ENCODE measurements at regions not wholly inside any gene's neighbourhood (a gene's known extent, or its start where the extent isn't known, plus 50 kb on each side); places are given as distances from the start of the nearest gene placed in this dataset.

DNA sequence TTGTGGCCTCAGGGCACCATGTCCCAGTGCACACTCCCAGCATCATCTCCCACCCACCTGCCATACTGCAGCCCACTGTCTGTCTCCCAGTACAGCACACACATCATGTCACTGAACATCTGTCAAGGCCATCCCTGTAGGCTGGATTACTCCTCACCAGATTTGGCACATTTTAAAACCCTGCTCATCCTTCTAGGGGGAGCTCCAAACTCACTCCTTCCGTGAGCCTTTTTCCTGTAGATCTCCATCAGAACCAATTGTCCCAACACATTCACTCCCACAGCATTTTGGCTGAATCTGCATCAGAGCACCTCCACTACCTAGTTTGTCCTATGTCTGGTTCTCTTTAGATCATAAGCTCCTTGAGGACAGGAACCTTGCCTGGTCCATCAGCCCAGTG is 58.6 kb upstream of the GRIK3 start:
- H4K20me1 ChIP-seq (ENCODE audit: insufficient read depth, low read length): no peaks in the 10 kb centered on the region
- H2AFZ ChIP-seq (ENCODE audit: low read length): no peak overlapping the region
- H3K27ac ChIP-seq (ENCODE audit: low read length): no peak overlapping the region
- no peak for DNase-seq
- no peaks in the 10 kb centered on the region for H3K9me2 ChIP-seq (replicated peaks; ENCODE audit: insufficient read depth, low read length)
- no peaks in the 10 kb centered on the region for H3F3A ChIP-seq (ENCODE audit: insufficient read depth, low read length)
- no peaks in the 10 kb centered on the region for H3K4me1 ChIP-seq (ENCODE audit: low read length)
- H3K4me3 ChIP-seq (ENCODE audit: low read length): no peak overlapping the region
- H3K79me2 ChIP-seq (ENCODE audit: low read length): no peaks in the 10 kb centered on the region
- peaks cover 89% of the 10 kb centered on the region for H3K27me3 ChIP-seq (replicated peaks; ENCODE audit: insufficient read depth, low read length)
- H3K9ac ChIP-seq (ENCODE audit: low read length): no peak overlapping the region
- H3K9me3 ChIP-seq (replicated peaks; ENCODE audit: insufficient read depth, low read length): no peaks in the 10 kb centered on the region
- TF ChIP-seq, protein P1, sequence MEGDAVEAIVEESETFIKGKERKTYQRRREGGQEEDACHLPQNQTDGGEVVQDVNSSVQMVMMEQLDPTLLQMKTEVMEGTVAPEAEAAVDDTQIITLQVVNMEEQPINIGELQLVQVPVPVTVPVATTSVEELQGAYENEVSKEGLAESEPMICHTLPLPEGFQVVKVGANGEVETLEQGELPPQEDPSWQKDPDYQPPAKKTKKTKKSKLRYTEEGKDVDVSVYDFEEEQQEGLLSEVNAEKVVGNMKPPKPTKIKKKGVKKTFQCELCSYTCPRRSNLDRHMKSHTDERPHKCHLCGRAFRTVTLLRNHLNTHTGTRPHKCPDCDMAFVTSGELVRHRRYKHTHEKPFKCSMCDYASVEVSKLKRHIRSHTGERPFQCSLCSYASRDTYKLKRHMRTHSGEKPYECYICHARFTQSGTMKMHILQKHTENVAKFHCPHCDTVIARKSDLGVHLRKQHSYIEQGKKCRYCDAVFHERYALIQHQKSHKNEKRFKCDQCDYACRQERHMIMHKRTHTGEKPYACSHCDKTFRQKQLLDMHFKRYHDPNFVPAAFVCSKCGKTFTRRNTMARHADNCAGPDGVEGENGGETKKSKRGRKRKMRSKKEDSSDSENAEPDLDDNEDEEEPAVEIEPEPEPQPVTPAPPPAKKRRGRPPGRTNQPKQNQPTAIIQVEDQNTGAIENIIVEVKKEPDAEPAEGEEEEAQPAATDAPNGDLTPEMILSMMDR (IDR thresholded peaks at IDR 0.05; ENCODE audit: low read length): no peak
- TF ChIP-seq EZH2 (optimal IDR thresholded peaks at IDR 0.05; ENCODE audit: low read depth, low read length) (no peak), EZH2phosphoT487 (IDR thresholded peaks at IDR 0.05; ENCODE audit: low read length) (no peak)
- no peak overlapping the region for H3K4me2 ChIP-seq (ENCODE audit: low read depth, low read length)
- no peaks in the 10 kb centered on the region for H3K36me3 ChIP-seq (replicated peaks; ENCODE audit: insufficient read depth, low read length)

DNA sequence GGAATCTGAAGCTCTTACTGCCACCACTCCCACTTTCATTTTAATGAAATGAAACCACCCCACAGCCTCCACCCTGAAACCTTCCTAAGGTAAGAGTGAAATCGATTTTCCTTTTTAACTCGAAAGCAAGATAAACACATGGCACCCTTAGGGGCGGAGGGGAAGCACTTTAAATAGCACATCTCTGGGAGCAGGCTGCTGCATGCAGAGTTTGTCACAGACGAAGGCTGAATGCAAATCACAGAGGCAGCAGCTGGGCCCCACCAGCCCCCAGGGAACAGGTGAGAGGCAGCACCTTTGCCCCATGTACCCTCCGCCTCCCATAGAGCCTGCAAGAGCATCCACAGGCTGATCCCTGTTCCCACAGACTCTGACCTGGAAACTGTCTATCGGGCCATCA is 60.0 kb upstream of the GRIK3 start:
- H4K20me1 ChIP-seq (ENCODE audit: insufficient read depth, low read length): no peaks in the 10 kb centered on the region; the same call in 1 of the 2 replicates
- DNase-seq: no peak
- H3K4me1 ChIP-seq (ENCODE audit: low read length): no peaks in the 10 kb centered on the region
- no peak overlapping the region for H3K4me2 ChIP-seq (ENCODE audit: low read depth, low read length)
- H3K9me2 ChIP-seq (replicated peaks; ENCODE audit: insufficient read depth, low read length): no peaks in the 10 kb centered on the region
- peaks cover 91% of the 10 kb centered on the region for H3K27me3 ChIP-seq (replicated peaks; ENCODE audit: insufficient read depth, low read length)
- no peaks in the 10 kb centered on the region for H3K36me3 ChIP-seq (replicated peaks; ENCODE audit: insufficient read depth, low read length)
- H3K9me3 ChIP-seq (replicated peaks; ENCODE audit: insufficient read depth, low read length): no peaks in the 10 kb centered on the region
- TF ChIP-seq EZH2 (optimal IDR thresholded peaks at IDR 0.05; ENCODE audit: low read depth, low read length) (no peak), EZH2phosphoT487 (IDR thresholded peaks at IDR 0.05; ENCODE audit: low read length) (no peak)
- TF ChIP-seq, protein P1 (IDR thresholded peaks at IDR 0.05; ENCODE audit: low read length): no peak
- no peak overlapping the region for H2AFZ ChIP-seq (ENCODE audit: low read length)
- H3K4me3 ChIP-seq (ENCODE audit: low read length): no peak overlapping the region
- no peaks in the 10 kb centered on the region for H3F3A ChIP-seq (ENCODE audit: insufficient read depth, low read length)
- H3K79me2 ChIP-seq (ENCODE audit: low read length): no peaks in the 10 kb centered on the region
- no peak overlapping the region for H3K9ac ChIP-seq (ENCODE audit: low read length)
- no peak overlapping the region for H3K27ac ChIP-seq (ENCODE audit: low read length)

DNA sequence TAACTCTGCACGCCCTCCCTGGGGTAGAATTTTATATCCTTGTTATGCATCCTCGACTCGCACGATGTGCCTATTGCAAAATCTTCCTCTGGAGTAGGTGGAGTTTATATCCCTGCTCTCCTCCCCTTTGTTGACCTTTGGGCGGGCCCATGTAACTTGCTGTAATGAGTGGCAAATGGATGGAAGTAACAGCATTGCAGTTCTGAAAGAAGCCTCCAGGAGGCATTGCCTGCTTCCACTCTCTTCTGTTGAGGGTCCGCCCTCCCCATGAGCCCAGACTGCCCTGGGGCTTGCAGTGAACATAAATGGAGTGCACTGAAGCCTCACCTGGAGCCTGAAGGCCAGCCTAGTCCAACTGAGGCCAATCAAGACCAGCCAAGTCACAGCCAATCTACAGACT is 62.2 kb upstream of the GRIK3 start:
- no peaks in the 10 kb centered on the region; the same call in 1 of the 2 replicates for H4K20me1 ChIP-seq (ENCODE audit: insufficient read depth, low read length)
- DNase-seq: no peak
- TF ChIP-seq, protein P1 (IDR thresholded peaks at IDR 0.05; ENCODE audit: low read length): peak; percentile 41
- no peak for TF ChIP-seq EZH2phosphoT487 (IDR thresholded peaks at IDR 0.05; ENCODE audit: low read length)
- H3K36me3 ChIP-seq (replicated peaks; ENCODE audit: insufficient read depth, low read length): no peaks in the 10 kb centered on the region
- H3K9me2 ChIP-seq (replicated peaks; ENCODE audit: insufficient read depth, low read length): no peaks in the 10 kb centered on the region
- no peak overlapping the region for H3K27ac ChIP-seq (ENCODE audit: low read length)
- no peak overlapping the region for H3K4me3 ChIP-seq (ENCODE audit: low read length)
- no peak overlapping the region for H2AFZ ChIP-seq (ENCODE audit: low read length)
- no peaks in the 10 kb centered on the region for H3K4me1 ChIP-seq (ENCODE audit: low read length)
- no peaks in the 10 kb centered on the region for H3K79me2 ChIP-seq (ENCODE audit: low read length)
- no peak overlapping the region for H3K4me2 ChIP-seq (ENCODE audit: low read depth, low read length)
- H3K9ac ChIP-seq (ENCODE audit: low read length): no peak overlapping the region
- H3K9me3 ChIP-seq (replicated peaks; ENCODE audit: insufficient read depth, low read length): no peaks in the 10 kb centered on the region
- no peaks in the 10 kb centered on the region for H3F3A ChIP-seq (ENCODE audit: insufficient read depth, low read length)
- H3K27me3 ChIP-seq (replicated peaks; ENCODE audit: insufficient read depth, low read length): peaks cover 83% of the 10 kb centered on the region

Data from MM.1S (cell line).